Body of pancreas (tissue), 4 donors: ENCODE measurements at regions not wholly inside any gene's neighbourhood (a gene's known extent, or its start where the extent isn't known, plus 50 kb on each side); places are given as distances from the start of the nearest gene placed in this dataset.

Source experiments
- ATAC-seq: fragments of 150-250 bp; one replicate; pipeline ENCODE4 v1.9.1; 2016
- DNase-seq, 4 donors: peaks; one replicate each; pipeline ENCODE4 v3.0.0-alpha.2; 2019
- H3K27ac ChIP-seq, 4 donors: fragments of 200-600 bp; sonication (generic); 1 replicate in 3 of 4; 2 replicates in 1 of 4; pipeline versions ENCODE4 v1.5.1 to v1.6.1; 2016 to 2019; ENCODE audit warnings: mild to moderate bottlenecking in 1 of 4, mixed read lengths in 1 of 4, moderate library complexity in 1 of 4
- H3K27me3 ChIP-seq, 2 donors: fragments of 200-600 bp; sonication (generic); one replicate each; pipeline ENCODE4 v1.6.0; 2016; ENCODE audit warnings: mild to moderate bottlenecking in 1 of 2
- H3K36me3 ChIP-seq, 2 donors: fragments of 200-600 bp; sonication (generic); replicated peaks in 1 of 2; 2 replicates each; pipeline ENCODE4 v1.5.1; 2016; ENCODE audit warnings: low read depth in 2 of 2; ENCODE audit not compliant: insufficient read depth in 1 of 2
- H3K4me1 ChIP-seq: fragments of 200-600 bp; sonication (generic); one replicate; pipeline ENCODE4 v1.6.0; 2016
- H3K4me3 ChIP-seq, 2 donors: fragments of 200-600 bp; sonication (generic); 1 replicate in 1 of 2; 2 replicates in 1 of 2; pipeline ENCODE4 v1.5.1; 2016 to 2019
- H3K9me3 ChIP-seq, 3 donors: fragments of 200-600 bp; sonication (generic); 1 replicate in 2 of 3; 2 replicates in 1 of 3; pipeline ENCODE4 v1.5.1; 2016
- CTCF ChIP-seq, 7 experiments: fragments of 450-650 bp in 4 of 7; fragments of 200-600 bp in 3 of 7; sonication (generic) in 3 of 7; IDR thresholded peaks; one replicate each; pipeline ENCODE4 v1.5.1; 2016 to 2019; ENCODE audit warnings: antibody characterized with exemption in 7 of 7
- POLR2A ChIP-seq, 3 donors: fragments of 450-650 bp; IDR thresholded peaks; one replicate each; pipeline ENCODE4 v1.6.1; 2016; ENCODE audit warnings: antibody characterized with exemption in 3 of 3, mild to moderate bottlenecking in 2 of 3
- WGBS, 2 donors: methylation state at CpG; one replicate each; pipeline ENCODE4 v1.1.5; 2017; 5-methylcytosine and 5-hydroxymethylcytosine counted together
- intact Hi-C: fragments of 100-400 bp; cut with DNase I; formaldehyde crosslinking; loops from one replicate; pipeline ENCODE4 v1.15.1; 2023

GRCh38 chr11:80980227-80980626 is 1539.4 kb upstream of the TENM4 start:
- intact Hi-C loops = no loop called here
- H3K4me3 ChIP-seq = no peak overlapping the region
- ATAC-seq (no peak), DNase-seq (no peak)
- no peaks in the 10 kb centered on the region for H3K27me3 ChIP-seq
- no peak overlapping the region for H3K27ac ChIP-seq
- no peaks in the 10 kb centered on the region for H3K36me3 ChIP-seq
- TF ChIP-seq CTCF (IDR thresholded peaks at IDR 0.05) = no peak
- no peak for TF ChIP-seq POLR2A (IDR thresholded peaks at IDR 0.05)
- no peaks in the 10 kb centered on the region for H3K9me3 ChIP-seq
- no peaks in the 10 kb centered on the region for H3K4me1 ChIP-seq

- intact Hi-C loops = no loop called here
- DNase-seq (no peak), ATAC-seq (no peak)
- Histone ChIP-seq H3K9me3 (no peaks in the 10 kb centered on the region), H3K4me1 (no peaks in the 10 kb centered on the region), H3K4me3 (no peak overlapping the region), H3K36me3 (no peaks in the 10 kb centered on the region), H3K27ac (no peak overlapping the region), H3K27me3 (no peaks in the 10 kb centered on the region)
- TF ChIP-seq CTCF (IDR thresholded peaks at IDR 0.05) = no peak
- TF ChIP-seq POLR2A (IDR thresholded peaks at IDR 0.05) = no peak
- WGBS, 2 donors = 76 to 80% methylated on average over 2 of the region's 2 CpGs
Measured at GRCh38 chr11:80973786-80974185, 1533.0 kb upstream of the TENM4 start.

GRCh38 chr11:80970037-80970436 is 1529.2 kb upstream of the TENM4 start:
- H3K9me3 ChIP-seq = no peaks in the 10 kb centered on the region
- no peaks in the 10 kb centered on the region for H3K36me3 ChIP-seq
- no peak overlapping the region for H3K27ac ChIP-seq
- TF ChIP-seq POLR2A (IDR thresholded peaks at IDR 0.05) (no peak), CTCF (IDR thresholded peaks at IDR 0.05) (no peak)
- no peaks in the 10 kb centered on the region for H3K27me3 ChIP-seq
- ATAC-seq (no peak), DNase-seq (no peak)
- no peaks in the 10 kb centered on the region for H3K4me1 ChIP-seq
- H3K4me3 ChIP-seq = no peak overlapping the region
- intact Hi-C loops = no loop called here

- H3K9me3 ChIP-seq = no peaks in the 10 kb centered on the region
- DNase-seq = no peak
- H3K27ac ChIP-seq = no peak overlapping the region
- no peak overlapping the region for H3K4me3 ChIP-seq
- no peaks in the 10 kb centered on the region for H3K4me1 ChIP-seq
- no peaks in the 10 kb centered on the region for H3K27me3 ChIP-seq
- intact Hi-C loops = no loop called here
- TF ChIP-seq CTCF (IDR thresholded peaks at IDR 0.05) (no peak), POLR2A (IDR thresholded peaks at IDR 0.05) (no peak)
- no peaks in the 10 kb centered on the region for H3K36me3 ChIP-seq
- WGBS, 2 donors = 63 to 65% methylated on average over 5 of the region's 5 CpGs
- no peak for ATAC-seq
Measured at GRCh38 chr11:80967649-80968048, 1526.8 kb upstream of the TENM4 start.

- H3K27ac ChIP-seq = no peak overlapping the region
- intact Hi-C loops = no loop called here
- no peaks in the 10 kb centered on the region for H3K4me1 ChIP-seq
- 46 to 62% methylated on average over 2 of the region's 2 CpGs for WGBS, 2 donors
- no peaks in the 10 kb centered on the region for H3K36me3 ChIP-seq
- H3K27me3 ChIP-seq = no peaks in the 10 kb centered on the region
- DNase-seq (no peak), ATAC-seq (no peak)
- H3K4me3 ChIP-seq = no peak overlapping the region
- TF ChIP-seq POLR2A (IDR thresholded peaks at IDR 0.05) (no peak), CTCF (IDR thresholded peaks at IDR 0.05) (no peak)
- no peaks in the 10 kb centered on the region for H3K9me3 ChIP-seq
Measured at GRCh38 chr11:80960381-80961029, 1519.7 kb upstream of the TENM4 start.
